ENCODE measurements at regions not wholly inside any gene's neighbourhood (a gene's known extent, or its start where the extent isn't known, plus 50 kb on each side); places are given as distances from the start of the nearest gene placed in this dataset.

DNA sequence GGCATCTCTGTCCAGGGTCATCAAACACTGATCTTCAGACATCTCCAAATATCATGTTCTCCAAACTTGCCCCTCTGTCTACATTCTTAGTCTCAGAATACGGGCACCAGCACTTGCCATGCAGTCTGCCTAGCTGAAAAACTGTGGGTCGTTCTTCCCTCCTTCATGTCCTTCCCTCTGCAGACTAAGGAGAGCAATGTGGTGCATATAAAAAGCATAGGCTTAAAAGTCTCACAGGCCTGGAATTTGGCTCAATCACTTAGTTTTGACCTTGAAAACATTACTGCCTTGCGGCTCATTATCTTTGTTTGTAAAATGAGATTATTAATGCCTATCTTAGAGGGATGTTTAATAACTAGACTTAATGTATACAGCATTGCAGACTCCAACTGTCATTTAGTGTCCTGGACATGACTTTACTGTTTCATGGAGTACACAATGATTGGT, 362.8 kb downstream of the NPR3 start:
- Histone ChIP-seq H3K4me3 (ENCODE audit: low read length) (no peak overlapping the region), H3K4me2 (ENCODE audit: low read length) (no peak overlapping the region), H4K20me1 (ENCODE audit: insufficient read depth, low read length) (no peaks in the 10 kb centered on the region), H3K9me3 (ENCODE audit: insufficient read depth, low read length) (no peaks in the 10 kb centered on the region), H3K27me3 (ENCODE audit: low read depth, low read length) (no peaks in the 10 kb centered on the region), H3K79me2 (ENCODE audit: low read length) (no peaks in the 10 kb centered on the region), H3K36me3 (replicated peaks; ENCODE audit: low read depth, low read length) (no peaks in the 10 kb centered on the region), H2AFZ (ENCODE audit: low read depth, low read length) (no peak overlapping the region), H3K4me1 (ENCODE audit: low read length) (no peaks in the 10 kb centered on the region), H3K9ac (ENCODE audit: low read length) (no peak overlapping the region), H3K27ac (ENCODE audit: low read length) (no peak overlapping the region)
- TF ChIP-seq EZH2phosphoT487 (IDR thresholded peaks at IDR 0.05; ENCODE audit: low read depth): no peak
- TF ChIP-seq, protein P1, sequence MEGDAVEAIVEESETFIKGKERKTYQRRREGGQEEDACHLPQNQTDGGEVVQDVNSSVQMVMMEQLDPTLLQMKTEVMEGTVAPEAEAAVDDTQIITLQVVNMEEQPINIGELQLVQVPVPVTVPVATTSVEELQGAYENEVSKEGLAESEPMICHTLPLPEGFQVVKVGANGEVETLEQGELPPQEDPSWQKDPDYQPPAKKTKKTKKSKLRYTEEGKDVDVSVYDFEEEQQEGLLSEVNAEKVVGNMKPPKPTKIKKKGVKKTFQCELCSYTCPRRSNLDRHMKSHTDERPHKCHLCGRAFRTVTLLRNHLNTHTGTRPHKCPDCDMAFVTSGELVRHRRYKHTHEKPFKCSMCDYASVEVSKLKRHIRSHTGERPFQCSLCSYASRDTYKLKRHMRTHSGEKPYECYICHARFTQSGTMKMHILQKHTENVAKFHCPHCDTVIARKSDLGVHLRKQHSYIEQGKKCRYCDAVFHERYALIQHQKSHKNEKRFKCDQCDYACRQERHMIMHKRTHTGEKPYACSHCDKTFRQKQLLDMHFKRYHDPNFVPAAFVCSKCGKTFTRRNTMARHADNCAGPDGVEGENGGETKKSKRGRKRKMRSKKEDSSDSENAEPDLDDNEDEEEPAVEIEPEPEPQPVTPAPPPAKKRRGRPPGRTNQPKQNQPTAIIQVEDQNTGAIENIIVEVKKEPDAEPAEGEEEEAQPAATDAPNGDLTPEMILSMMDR (IDR thresholded peaks at IDR 0.05; ENCODE audit: low read depth, low read length): no peak

DNA sequence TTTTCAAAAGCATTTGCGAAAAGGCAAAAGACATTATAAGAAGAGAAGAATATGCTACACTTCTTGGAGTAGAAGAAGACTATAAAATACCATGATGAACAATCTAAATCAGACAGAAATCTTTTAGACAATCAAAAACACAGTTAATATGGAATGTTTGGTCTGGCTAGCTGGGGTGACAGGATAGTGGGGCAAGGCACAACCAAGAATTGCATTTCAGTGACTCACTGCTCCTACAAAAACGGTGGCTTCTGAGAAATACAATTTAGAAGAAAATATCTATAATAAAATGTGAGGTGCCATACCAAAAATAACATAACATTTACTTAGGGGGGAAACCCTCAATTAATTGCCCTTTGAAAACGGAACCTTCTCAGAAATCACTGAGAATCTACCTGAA, 363.4 kb downstream of the NPR3 start:
- Histone ChIP-seq H4K20me1 (ENCODE audit: insufficient read depth, low read length) (no peaks in the 10 kb centered on the region), H3K79me2 (ENCODE audit: low read length) (no peaks in the 10 kb centered on the region), H3K4me2 (ENCODE audit: low read length) (no peak overlapping the region), H3K36me3 (replicated peaks; ENCODE audit: low read depth, low read length) (no peaks in the 10 kb centered on the region), H3K9me3 (ENCODE audit: insufficient read depth, low read length) (no peaks in the 10 kb centered on the region), H3K4me3 (ENCODE audit: low read length) (no peak overlapping the region), H3K27me3 (ENCODE audit: low read depth, low read length) (no peaks in the 10 kb centered on the region), H3K9ac (ENCODE audit: low read length) (no peak overlapping the region), H3K4me1 (ENCODE audit: low read length) (no peaks in the 10 kb centered on the region), H3K27ac (ENCODE audit: low read length) (no peak overlapping the region), H2AFZ (ENCODE audit: low read depth, low read length) (no peak overlapping the region)
- TF ChIP-seq, protein P1 (IDR thresholded peaks at IDR 0.05; ENCODE audit: low read depth, low read length): no peak
- no peak for TF ChIP-seq EZH2phosphoT487 (IDR thresholded peaks at IDR 0.05; ENCODE audit: low read depth)

DNA sequence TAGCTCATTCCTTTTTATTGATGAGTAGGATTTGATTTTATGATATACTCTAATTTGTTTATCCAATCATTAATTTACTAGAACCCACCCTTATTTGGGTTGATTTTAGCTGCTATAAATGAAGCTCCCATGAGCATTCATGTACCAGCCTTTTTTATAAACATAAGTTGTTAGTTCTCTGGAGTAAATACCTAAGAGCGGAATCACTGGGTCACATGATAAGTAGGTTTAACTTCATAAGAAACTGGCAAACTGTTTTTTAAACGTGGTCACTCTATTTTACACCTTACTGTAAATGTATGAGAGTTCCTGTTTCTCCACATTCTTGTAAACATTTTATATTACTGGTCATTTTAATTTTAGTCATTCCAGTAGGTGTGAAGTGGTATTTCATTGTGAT, 364.6 kb downstream of the NPR3 start:
- H3K4me1 ChIP-seq (ENCODE audit: low read length): no peaks in the 10 kb centered on the region
- no peaks in the 10 kb centered on the region for H3K79me2 ChIP-seq (ENCODE audit: low read length)
- H3K36me3 ChIP-seq (replicated peaks; ENCODE audit: low read depth, low read length): no peaks in the 10 kb centered on the region
- no peaks in the 10 kb centered on the region for H3K27me3 ChIP-seq (ENCODE audit: low read depth, low read length)
- TF ChIP-seq, protein P1 (IDR thresholded peaks at IDR 0.05; ENCODE audit: low read depth, low read length): no peak
- no peak for TF ChIP-seq EZH2phosphoT487 (IDR thresholded peaks at IDR 0.05; ENCODE audit: low read depth)
- no peak overlapping the region for H2AFZ ChIP-seq (ENCODE audit: low read depth, low read length)
- H4K20me1 ChIP-seq (ENCODE audit: insufficient read depth, low read length): no peaks in the 10 kb centered on the region
- H3K9ac ChIP-seq (ENCODE audit: low read length): no peak overlapping the region
- H3K9me3 ChIP-seq (ENCODE audit: insufficient read depth, low read length): no peaks in the 10 kb centered on the region
- H3K4me2 ChIP-seq (ENCODE audit: low read length): no peak overlapping the region
- no peak overlapping the region for H3K27ac ChIP-seq (ENCODE audit: low read length)
- no peak overlapping the region for H3K4me3 ChIP-seq (ENCODE audit: low read length)

DNA sequence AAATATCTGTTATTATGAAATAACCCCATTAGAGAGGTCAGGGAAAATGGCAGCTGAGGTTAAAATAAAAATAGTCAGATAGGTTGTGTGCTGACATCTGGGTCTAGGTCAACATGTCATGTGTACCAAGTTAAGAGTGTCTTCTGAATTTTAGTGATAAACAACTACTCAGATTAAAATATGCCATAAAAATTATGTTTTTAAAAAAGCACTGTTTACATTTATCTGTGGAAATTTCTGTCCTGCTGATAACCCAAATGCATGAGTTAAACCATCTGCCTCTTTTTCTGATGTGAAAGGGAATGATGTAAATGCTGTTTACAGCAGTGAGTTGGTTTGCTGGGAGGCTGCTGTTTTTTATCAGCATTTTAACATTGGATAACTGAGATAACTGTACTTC, 361.2 kb upstream of the TARS1 start:
- no peak for TF ChIP-seq EZH2phosphoT487 (IDR thresholded peaks at IDR 0.05; ENCODE audit: low read depth)
- TF ChIP-seq, protein P1 (IDR thresholded peaks at IDR 0.05; ENCODE audit: low read depth, low read length): no peak
- H3K4me1 ChIP-seq (ENCODE audit: low read length): no peaks in the 10 kb centered on the region
- no peak overlapping the region for H3K4me3 ChIP-seq (ENCODE audit: low read length)
- H3K36me3 ChIP-seq (replicated peaks; ENCODE audit: low read depth, low read length): no peaks in the 10 kb centered on the region
- H3K9me3 ChIP-seq (ENCODE audit: insufficient read depth, low read length): no peaks in the 10 kb centered on the region
- no peak overlapping the region for H3K9ac ChIP-seq (ENCODE audit: low read length)
- H3K4me2 ChIP-seq (ENCODE audit: low read length): no peak overlapping the region
- no peaks in the 10 kb centered on the region for H4K20me1 ChIP-seq (ENCODE audit: insufficient read depth, low read length)
- H3K27ac ChIP-seq (ENCODE audit: low read length): no peak overlapping the region
- H3K79me2 ChIP-seq (ENCODE audit: low read length): no peaks in the 10 kb centered on the region
- H3K27me3 ChIP-seq (ENCODE audit: low read depth, low read length): no peaks in the 10 kb centered on the region
- no peak overlapping the region for H2AFZ ChIP-seq (ENCODE audit: low read depth, low read length)
